ENCODE measurements at regions not wholly inside any gene's neighbourhood (a gene's known extent, or its start where the extent isn't known, plus 50 kb on each side); places are given as distances from the start of the nearest gene placed in this dataset.
A peak's percentile ranks its signal among the peaks of the same experiment; 100 is the strongest.
"Not testable (repeated sequence)": the region's sequence is repeated elsewhere in the genome, so short reads cannot be mapped to it uniquely, and the experiment has no call there.

DNA sequence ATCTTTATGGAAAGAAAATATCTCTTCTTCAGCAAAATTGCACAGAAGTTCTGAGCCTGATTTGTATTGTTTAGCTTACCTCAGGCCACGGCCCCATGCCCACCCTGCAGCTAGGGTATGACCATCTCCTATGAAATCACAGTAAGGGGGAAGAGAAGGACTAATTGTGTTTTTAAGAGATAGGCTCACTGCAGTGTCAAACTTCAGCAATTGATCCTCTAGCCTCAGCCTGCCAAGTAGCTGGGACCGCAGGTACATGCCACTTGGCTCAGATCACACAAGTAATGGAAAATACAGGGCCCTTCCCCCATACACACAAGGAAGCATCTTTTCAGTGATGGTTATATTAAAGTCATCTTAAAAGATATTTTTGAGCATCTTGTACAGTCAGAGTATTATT, 60.0 kb downstream of the DMAC1 start:
- DNase-seq (ENCODE audit: low spot score) = no peak

DNA sequence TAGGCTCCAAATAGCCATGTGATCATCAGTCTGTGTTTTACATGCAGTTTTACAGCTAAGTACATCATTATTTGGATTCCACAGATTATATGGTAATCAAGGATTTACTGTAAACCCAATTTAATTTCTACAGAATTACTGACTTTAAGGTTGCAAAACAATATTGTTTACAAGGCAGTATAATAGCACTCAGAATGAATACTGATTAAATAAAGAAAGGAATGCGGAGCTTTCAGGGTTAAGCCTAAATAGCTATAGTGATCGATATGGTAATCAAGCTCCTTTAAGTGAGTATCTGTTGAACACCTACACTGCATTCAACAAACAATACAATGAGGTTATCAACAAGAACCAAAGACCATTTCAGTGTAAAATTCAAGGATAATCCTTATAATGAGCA, 64.3 kb downstream of the DMAC1 start:
- no peak for DNase-seq (ENCODE audit: low spot score)

DNA sequence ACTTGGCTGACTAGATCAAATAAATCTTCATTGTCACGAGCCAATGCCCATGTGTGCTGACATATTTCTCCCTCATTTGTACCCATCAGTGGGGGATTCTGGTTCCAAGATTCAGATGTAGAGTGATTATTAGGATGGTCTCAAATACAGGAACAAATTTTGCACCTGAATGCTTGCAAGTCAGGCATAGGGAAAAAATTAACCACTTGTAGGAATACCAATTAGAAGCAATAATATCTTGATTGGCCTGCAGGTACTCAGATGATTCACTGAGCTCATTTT, 69.5 kb downstream of the DMAC1 start:
- no peak for DNase-seq (ENCODE audit: low spot score)

DNA sequence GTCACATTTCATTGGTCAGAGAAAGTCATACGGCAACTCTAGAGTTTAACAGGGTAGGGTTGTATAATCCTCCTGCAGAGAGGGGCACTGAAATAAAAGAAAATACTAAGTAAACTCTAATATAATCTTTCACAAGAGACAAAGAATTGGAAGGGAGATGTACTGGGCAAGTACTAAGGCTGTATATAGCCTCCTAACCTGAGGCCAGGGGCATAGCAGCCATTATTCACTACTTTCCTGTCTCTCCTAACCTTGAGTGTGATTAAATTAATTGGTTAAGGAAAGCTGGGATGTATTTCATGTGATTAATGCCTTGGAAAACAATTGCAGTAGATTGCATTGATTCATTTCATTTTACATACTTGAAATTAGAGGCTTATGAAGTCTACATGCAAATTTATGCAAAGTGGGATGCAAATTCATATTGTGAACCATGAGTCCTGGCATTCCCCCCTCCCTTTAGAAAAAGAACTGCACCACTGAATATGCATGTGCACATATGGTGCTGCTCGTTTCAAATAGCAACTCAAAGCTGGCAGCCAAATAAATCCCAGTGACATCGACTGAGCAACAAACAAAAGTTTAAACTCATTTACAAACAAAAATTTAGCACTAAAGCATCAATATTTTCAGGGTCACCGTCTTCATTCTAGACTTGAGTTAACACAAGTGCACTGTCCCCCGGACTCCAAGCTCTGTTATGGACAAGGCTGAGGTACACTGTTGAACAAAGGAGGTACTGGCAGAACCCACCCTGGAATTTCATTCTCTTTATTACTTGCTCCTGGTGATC, 70.0 kb downstream of the DMAC1 start:
- DNase-seq (ENCODE audit: low spot score) = no peak

DNA sequence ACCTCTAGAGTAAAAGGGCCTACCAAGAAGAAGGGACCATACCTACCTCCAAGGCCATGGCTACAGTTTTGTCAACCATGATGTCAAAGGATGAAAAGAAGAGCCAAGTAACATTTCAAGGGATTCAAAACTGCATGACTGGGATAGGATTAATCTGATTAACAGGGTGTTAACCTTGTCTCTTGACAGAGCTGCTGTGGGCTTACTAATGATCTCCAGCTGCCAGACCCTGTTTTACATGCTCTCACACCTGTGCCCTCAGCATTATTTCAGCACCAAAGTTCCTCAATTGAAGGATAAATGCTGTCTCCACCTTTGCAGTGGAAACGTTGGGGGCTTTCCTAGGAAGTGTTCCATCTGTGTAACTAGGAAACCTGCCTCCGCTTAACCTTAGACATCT, 78.3 kb downstream of the DMAC1 start:
- no peak for DNase-seq (ENCODE audit: low spot score)

DNA sequence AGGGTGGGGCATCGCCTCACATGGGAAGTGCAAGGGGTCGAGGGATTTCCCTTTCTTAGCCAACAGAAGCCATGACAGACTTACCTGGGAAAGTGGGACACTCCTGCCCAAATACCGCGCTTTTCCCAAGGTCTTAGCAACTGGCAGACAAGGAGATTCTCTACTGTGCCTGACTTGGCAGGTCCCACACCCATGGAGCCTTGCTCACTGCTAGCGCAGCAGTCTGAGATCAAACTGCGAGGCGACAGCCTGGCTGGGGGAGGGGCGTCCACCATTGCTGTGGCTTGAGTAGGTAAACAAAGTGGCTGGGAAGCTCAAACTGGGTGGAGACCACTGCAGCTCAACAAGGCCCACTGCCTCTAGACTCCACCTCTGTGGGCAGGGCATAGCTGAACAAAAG, 86.5 kb downstream of the DMAC1 start:
- not testable (repeated sequence) for DNase-seq (ENCODE audit: low spot score)

DNA sequence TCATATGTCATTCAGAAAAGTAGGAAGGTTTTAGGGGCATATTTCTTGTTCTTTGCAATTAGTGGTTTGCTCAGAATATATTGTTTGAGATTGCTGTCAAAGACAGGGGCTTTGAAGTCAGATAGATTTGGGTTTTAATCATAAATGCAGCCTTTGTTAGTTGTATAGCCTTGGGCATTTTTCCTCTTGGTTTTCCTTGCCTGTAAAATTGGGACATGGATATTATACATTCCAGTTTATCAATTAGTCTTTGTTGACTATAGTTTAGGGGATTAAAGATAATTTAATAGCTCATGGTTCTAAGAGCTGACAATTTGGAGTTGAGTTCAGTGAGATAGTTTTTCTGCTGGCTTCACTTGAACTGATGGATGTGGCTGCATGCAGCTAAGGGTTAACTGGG, 88.9 kb downstream of the DMAC1 start:
- no peak for DNase-seq (ENCODE audit: low spot score)

DNA sequence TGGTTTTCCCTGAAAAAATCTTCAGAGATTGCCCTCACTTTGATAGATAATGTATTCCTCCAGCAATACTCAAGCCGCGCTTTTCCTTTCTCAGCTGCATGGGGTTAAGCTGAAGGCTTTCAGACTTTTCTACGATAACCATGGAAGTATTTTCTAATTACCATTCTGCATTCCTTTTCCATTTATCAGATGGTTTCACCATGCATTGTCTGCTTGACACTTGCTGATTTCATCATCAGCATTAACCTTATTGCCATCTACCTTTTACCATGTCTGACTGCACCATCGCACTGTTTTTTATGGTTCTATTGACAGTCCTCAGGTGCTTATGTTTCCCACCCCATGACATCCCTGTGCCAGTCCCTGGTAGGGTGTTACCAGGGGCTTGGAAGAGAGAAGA, 91.6 kb downstream of the DMAC1 start:
- no peak for DNase-seq (ENCODE audit: low spot score)

DNA sequence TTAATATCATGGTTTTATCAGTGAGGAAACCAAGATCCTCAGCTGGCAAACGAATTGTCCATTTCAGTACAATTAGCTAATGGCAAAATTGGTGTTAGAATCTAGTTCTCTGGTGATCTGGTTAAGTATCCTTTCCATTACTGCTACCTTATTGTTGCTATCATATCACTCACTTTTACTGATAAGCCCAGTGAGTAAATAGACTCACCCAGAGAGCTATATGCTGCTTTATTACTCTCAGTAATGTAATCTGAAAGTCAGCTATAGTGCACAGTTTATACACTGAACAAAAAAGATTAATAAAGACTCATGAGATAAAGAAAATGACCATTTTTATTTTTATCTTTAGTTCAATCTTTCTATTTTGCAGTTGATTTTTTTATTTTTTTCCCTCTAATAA, 95.0 kb downstream of the DMAC1 start:
- DNase-seq (ENCODE audit: low spot score) = no peak

DNA sequence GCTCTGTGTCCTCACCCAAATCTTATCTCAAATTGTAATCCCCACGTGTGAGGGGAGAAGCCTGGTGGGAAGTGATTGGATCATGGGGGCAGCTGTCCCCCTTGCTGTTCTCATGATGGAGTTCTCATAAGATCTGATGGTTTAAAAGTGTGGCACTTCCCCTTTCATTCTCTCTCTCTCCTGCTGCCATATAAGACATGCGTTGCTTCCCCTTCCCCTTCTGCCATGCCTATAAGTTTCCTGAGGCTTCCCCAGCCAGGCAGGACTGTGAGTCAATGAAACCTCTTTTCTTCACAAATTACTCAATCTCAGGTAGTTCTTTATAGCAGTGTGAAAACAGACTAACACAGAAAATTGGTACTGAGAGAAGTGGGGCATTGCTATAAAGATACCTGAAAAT, 107.7 kb downstream of the DMAC1 start:
- DNase-seq (ENCODE audit: low spot score) = no peak

DNA sequence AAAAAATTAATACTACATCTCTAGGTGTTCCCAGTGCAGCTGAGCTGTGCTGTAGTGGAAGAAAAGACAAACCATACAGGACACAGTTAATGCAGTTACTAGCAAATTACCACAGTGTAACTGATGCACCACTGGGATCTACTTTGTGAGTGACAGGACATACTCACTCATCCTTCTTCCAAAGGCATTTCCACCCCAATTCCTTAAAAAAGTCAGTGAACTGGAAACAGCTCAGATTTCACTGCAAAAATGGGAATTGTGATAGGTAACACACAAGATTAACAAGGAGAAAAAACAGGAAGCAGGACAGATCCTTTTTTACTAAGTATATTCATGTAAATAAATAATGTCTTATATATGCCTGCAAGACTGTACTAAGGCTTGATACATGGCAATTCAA, 109.6 kb downstream of the DMAC1 start:
- DNase-seq (ENCODE audit: low spot score) = no peak

DNA sequence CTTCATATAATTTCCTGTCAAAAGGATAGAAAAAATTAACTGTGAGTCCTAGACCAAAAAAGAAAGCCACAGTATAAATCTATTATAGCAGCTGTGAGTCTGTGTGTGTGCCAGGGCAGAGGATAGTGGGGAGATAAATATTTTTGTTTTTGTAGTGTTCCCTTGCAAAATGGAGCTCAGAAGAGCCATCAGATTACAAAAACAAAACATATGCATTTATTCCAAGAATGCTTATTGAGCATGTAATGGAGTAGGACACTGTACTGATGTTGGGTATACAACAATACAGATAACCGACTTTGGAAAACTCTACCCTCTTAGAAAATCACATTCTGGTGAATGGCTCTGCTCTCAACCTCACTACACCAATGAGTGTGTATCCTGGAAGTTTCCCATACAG, 111.0 kb downstream of the DMAC1 start:
- DNase-seq (ENCODE audit: low spot score) = no peak

DNA sequence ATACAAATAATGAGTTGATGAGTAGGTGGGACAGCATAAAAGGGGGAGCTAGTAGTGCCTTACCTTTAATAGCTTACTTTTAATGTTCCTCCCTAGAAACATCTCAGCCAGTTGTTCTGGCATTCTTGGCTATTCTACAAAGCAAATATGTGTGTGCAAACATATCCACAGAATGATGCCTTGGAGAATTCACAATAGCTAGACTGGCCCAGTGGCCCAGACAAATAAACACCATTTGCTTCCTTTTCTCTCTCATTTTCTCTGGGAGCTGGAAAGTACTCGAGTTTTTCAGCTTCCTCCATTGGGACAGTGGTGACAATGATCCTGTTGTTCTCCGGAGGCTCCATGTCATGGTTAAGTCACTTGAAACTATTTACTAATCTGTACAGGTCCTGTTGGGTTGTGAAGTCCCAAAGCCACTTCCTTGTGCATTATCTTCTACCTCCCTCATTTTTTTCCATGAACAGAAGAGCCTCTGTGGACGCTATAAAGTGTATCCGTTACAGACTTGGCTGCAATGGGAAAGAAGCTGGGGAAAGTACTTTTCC, 122.9 kb downstream of the DMAC1 start:
- DNase-seq (ENCODE audit: low spot score) = peak; percentile 11

DNA sequence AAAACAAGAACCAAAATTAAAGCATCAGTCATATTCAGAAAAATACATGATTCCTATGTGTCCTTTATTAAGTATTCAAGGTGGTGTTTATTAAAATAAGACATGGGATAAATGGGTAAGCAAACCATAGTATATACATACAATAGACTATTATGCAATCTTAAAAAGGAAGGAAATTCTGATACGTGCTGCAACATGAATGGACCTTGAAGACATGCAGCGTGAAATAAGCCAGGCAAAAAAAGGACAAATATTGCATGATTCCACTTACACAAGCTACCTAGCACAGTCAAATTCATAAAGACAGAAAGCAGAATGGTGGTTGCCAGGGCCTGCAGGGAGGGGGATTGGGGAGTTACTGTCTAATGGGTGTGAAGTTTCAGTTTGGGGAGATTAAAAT, 127.7 kb downstream of the DMAC1 start:
- no peak for DNase-seq (ENCODE audit: low spot score)

DNA sequence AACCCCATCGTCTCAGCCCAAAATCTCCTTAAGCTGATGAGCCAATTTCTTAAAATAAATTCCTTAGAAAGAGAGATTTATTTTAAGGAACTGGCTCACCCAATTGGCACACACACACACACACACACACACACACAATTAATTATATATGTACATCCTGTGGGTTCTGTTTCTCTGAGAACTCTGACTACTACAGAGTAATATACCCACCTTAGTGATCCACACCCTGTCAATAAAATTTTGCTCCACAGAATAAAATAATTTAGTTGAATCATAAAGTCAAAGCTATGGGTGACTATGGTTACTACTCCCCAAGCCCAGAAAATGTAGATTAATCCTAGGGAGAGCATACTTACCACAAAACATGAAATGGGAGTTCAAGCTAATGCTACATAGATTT, 131.0 kb downstream of the DMAC1 start:
- DNase-seq (ENCODE audit: low spot score) = no peak

DNA sequence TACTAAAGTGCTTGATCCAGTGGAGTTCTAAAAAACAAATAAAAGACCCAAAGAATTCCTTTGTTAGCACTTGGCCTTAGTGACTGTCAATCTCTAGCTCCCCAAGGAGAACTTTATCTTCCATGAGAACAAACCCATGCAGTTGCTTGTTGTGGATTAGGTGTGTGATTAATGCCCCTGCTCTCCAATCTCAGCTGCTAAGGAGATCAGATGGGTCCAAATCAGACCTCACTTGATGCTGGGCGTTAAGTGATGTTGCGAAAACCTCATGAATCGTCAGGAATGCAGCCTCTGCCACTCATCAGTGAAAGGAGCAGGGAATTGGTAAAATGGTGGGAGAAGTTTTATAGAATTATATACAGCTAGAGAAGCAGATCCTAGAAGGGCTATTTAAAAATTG, 133.7 kb downstream of the DMAC1 start:
- DNase-seq (ENCODE audit: low spot score) = no peak

DNA sequence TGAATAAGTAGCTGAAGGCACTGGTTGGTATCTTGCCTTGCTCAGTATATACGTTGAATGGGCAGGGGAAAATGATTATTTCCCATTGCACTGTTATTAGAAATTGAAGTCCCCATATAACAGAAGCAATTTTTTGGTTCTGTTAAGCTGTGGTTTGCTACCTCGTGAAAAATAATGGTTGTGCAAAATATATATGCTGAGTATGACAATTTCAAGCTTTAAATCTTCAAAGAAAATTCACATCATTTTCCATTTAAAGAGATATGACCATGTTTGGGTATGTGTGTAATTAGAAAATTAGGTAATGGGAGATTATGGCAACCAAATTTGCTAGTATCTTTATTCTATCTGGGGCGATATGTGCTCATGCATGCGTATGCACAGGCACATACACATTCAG, 139.8 kb downstream of the DMAC1 start:
- no peak for DNase-seq (ENCODE audit: low spot score)

DNA sequence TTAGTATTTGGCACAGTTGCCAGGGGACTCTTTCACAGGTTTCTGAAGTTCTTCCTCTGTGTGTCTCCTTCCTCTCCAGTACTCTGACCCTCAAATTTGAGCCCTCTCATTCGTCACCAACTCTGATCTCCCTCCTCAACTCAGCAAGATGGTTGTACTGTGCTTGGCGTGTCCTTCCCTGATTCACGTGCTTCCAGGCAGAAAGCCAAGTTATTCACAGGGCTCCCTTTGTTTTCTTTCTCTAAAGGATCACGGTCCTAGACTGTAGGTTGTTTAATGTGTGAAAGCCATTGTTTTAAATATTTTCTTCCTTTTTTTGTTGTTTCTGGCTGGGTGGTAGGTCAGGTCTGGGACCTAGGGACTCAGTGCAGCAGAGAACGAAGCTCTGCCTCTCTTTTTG, 142.9 kb downstream of the DMAC1 start:
- DNase-seq (ENCODE audit: low spot score) = peak; percentile 39

DNA sequence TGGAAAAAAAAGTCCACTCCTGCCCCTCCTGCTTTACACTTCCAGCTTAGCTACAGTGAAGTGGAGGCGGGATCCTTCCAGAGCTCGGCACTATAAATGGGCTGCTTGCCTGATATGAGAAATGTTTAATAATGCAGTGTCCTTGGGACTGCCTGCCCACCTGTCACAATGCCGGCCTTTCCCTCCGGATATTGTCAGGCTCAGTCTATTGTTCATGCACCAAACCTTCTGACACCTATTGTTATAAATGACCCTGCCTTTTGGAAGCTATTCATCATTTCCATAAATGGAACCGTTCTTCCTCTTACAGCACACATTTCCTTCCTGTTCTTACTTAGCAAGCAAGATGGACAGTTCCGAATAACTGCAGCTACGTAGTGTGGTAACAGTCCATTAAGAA, 146.3 kb downstream of the DMAC1 start:
- DNase-seq (ENCODE audit: low spot score) = no peak

DNA sequence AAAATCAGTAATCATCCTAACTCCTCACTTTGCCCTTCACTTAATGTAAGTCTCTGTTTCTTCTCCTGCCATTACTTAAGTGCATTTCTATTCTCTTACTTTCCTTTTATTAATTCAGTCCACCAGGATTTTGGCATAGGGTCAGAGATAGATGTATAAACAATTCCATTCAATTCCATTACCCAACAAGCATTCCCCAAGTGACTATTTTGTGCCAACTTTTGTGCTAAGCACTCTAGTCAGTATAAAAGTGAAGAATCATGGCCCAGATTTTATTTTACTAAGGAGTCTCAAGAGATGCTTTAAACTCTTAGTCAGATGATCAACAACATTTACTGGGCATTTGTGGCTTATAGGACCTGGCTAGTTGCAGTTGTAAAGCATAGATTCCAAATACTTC, 159.3 kb downstream of the DMAC1 start:
- DNase-seq (ENCODE audit: low spot score) = no peak

DNA sequence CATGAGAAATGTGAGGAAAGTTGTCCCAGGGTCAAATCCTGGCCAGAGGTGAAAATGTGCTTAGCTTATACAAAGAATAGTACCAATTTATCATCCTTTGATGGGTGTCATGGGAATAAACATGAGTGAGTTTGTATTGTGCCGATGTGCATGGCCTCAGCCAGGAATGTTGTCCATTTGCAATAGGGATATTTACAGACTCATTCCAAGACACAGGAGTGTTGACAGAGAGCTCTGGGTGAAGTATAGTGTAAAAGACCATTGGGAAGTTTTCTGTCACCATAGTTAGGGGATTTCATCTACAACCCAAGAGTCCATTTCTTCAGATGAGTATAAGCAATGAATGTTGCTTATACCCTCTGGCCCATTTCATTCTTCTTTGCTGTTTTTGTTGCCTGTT, 160.1 kb downstream of the DMAC1 start:
- no peak for DNase-seq (ENCODE audit: low spot score)

DNA sequence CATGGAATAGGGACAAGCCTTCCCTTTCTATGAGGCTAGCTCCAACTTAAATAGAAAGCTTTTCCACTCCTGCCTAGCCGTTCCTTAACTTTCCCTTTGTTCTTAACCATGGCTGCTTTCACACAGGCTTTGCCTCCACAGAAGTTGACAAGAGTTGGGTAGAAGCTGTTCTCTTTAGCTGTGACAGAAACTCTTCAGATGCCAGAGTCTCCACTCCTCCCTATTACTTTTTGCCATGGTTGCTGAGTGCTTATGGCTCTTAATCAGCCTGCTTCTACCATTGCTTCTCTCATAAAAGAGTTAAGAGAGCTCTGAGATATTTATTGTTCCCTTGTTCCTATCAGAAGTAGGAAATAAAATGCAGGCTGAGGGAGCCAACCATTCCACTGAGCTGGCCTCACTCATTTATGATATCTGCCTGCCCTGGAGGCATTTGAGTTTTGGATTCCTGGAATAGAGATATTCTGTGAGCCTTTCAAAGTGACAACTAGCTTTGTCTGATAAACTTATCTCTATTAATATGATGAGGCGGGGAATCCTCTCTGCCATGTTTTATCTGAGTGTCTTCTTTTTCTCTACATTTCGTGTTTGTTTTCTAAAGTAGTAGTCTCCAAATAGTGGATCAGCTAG, 162.6 kb downstream of the DMAC1 start:
- DNase-seq (ENCODE audit: low spot score) = no peak

DNA sequence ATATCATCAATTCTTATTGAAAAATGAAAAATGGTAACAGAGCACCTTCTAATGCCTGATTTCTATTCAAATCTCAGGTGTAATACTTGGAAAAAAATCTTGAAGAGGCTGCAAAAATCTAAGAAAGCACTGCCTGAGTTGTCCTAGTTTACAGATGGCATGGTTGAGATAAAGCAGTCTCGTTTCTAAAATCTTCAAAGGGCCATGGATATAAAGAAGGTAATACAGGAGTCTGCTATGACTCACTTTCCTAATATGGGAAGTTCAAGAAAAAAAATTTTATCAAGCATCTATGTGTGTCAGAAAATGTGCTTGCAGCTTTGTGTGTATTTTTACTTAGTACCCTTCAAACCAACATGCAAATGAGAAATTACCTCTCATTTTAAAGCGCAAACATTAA, 163.3 kb downstream of the DMAC1 start:
- no peak for DNase-seq (ENCODE audit: low spot score)

DNA sequence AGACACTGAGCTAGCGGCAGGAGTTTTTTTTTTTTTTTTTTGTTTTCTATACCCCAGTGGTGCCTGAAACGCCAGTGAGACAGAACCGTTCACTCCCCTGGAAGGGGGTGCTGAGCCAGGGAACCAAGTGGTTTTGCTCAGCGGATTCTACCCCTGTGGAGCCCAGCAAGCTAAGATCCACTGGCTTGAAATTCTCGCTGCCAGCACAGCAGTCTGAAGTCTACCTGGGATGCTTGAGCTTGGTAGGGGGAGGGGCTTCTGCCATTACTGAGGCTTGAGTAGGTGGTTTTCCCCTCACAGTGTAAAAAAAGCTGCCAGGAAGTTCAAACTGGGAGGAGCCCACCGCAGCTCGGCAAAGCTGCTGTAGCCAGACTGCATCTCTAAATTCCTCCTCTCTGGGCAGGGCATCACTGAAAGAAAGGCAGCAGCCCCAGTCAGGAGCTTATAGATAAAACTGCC, 173.0 kb downstream of the DMAC1 start:
- DNase-seq (ENCODE audit: low spot score) = not testable (repeated sequence)
